Hepatocyte (in vitro differentiated cells): ENCODE measurements at regions not wholly inside any gene's neighbourhood (a gene's known extent, or its start where the extent isn't known, plus 50 kb on each side); places are given as distances from the start of the nearest gene placed in this dataset.

Source experiments
- DNase-seq: peaks from one replicate; pipeline ENCODE4 v3.0.0-alpha.2; 2016; ENCODE audit warnings: low spot score
- H2AFZ ChIP-seq: fragments of 200-600 bp; sonication (generic); 2 replicates; pipeline ENCODE4 v1.6.0; 2016; ENCODE audit warnings: antibody characterized with exemption, mild to moderate bottlenecking
- H3K27ac ChIP-seq: fragments of 200-600 bp; sonication (generic); 2 replicates; pipeline ENCODE4 v1.5.1; 2016; ENCODE audit warnings: mild to moderate bottlenecking
- H3K27me3 ChIP-seq: fragments of 200-600 bp; sonication (generic); 2 replicates; pipeline ENCODE4 v1.6.1; 2016
- H3K36me3 ChIP-seq: fragments of 200-600 bp; sonication (generic); replicated peaks from 2 replicates; pipeline ENCODE4 v1.5.1; 2016; ENCODE audit warnings: low read depth; ENCODE audit not compliant: insufficient read depth
- H3K4me1 ChIP-seq: fragments of 200-600 bp; sonication (generic); 2 replicates; pipeline ENCODE4 v1.5.1; 2016; ENCODE audit warnings: mild to moderate bottlenecking, moderate library complexity; ENCODE audit not compliant: insufficient read depth
- H3K4me2 ChIP-seq: fragments of 200-600 bp; sonication (generic); 2 replicates; pipeline ENCODE4 v1.6.0; 2016
- H3K4me3 ChIP-seq: fragments of 200-600 bp; sonication (generic); 2 replicates; pipeline ENCODE4 v1.5.1; 2016; ENCODE audit warnings: mild to moderate bottlenecking
- H3K79me2 ChIP-seq: fragments of 200-600 bp; sonication (generic); 2 replicates; pipeline ENCODE4 v1.6.0; 2017; ENCODE audit warnings: mild to moderate bottlenecking
- H3K9me2 ChIP-seq: fragments of 200-600 bp; sonication (generic); replicated peaks from 2 replicates; pipeline ENCODE4 v1.6.0; 2017; ENCODE audit warnings: mild to moderate bottlenecking; ENCODE audit not compliant: insufficient read depth
- H3K9me3 ChIP-seq: fragments of 200-600 bp; sonication (generic); 2 replicates; pipeline ENCODE4 v1.5.1; 2016; ENCODE audit warnings: low read depth, mild to moderate bottlenecking
- H4K20me1 ChIP-seq: fragments of 200-600 bp; sonication (generic); 2 replicates; pipeline ENCODE4 v1.6.0; 2016; ENCODE audit warnings: mild to moderate bottlenecking; ENCODE audit not compliant: insufficient read depth, poor library complexity, severe bottlenecking
- CTCF ChIP-seq: fragments of 200-600 bp; sonication (generic); IDR thresholded peaks from 2 replicates; pipeline ENCODE4 v1.5.1; 2016; ENCODE audit warnings: antibody characterized with exemption, mild to moderate bottlenecking; ENCODE audit not compliant: poor library complexity
- EZH2 ChIP-seq: fragments of 200-600 bp; sonication (generic); IDR thresholded peaks from 2 replicates; pipeline ENCODE4 v1.6.1; 2016; ENCODE audit warnings: antibody characterized with exemption, mild to moderate bottlenecking, borderline replicate concordance
- EZH2phosphoT487 ChIP-seq: fragments of 200-600 bp; sonication (generic); IDR thresholded peaks from one replicate; pipeline ENCODE4 v1.6.1; 2018; ENCODE audit warnings: antibody characterized with exemption, mild to moderate bottlenecking, low read depth, moderate library complexity; ENCODE audit not compliant: unreplicated experiment, severe bottlenecking
- WGBS: methylation state at CpG from one replicate; pipeline ENCODE4 v1.1.6; 2016; ENCODE audit warnings: low lambda C conversion rate; ENCODE audit errors: missing lambda C conversion rate; 5-methylcytosine and 5-hydroxymethylcytosine counted together

- H3K4me3 ChIP-seq = no peak overlapping the region
- no peak overlapping the region for H3K4me2 ChIP-seq
- H3K36me3 ChIP-seq = no peaks in the 10 kb centered on the region
- H3K9me2 ChIP-seq = no peaks in the 10 kb centered on the region
- H3K79me2 ChIP-seq = no peaks in the 10 kb centered on the region
- H4K20me1 ChIP-seq = no peaks in the 10 kb centered on the region
- H2AFZ ChIP-seq = no peak overlapping the region
- H3K27ac ChIP-seq = no peak overlapping the region
- H3K4me1 ChIP-seq = no peaks in the 10 kb centered on the region
- no peaks in the 10 kb centered on the region for H3K27me3 ChIP-seq
- WGBS = 74% methylated on average over 6 of the region's 6 CpGs
- no peak for TF ChIP-seq CTCF
- no peaks in the 10 kb centered on the region for H3K9me3 ChIP-seq
- DNase-seq = no peak
Measured at GRCh38 chr5:24747327-24747726, 102.5 kb upstream of the CDH10 start.

DNA sequence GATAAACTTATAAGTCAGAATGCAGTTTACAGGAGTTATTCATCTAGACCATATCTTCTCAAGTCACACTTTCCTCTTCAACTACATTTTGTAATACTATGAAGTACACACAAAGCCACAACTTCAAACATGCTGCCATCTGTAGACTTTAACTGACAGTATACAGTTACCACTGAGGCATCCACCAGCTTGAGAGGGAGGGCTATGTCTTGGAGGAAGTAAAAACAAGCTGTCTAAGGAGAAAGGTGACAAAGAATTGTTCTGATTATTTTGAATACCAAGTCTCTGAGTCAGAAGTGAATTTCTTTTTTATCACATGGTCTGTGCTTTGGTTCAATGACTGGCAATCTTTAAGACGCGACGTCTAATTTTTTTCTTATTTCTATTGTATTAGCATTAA, 97.6 kb upstream of the CDH10 start:
- H3K9me2 ChIP-seq = no peaks in the 10 kb centered on the region
- no peaks in the 10 kb centered on the region for H3K36me3 ChIP-seq
- H2AFZ ChIP-seq = no peak overlapping the region
- H3K27me3 ChIP-seq = no peaks in the 10 kb centered on the region
- no peak for TF ChIP-seq EZH2
- TF ChIP-seq EZH2phosphoT487 = no peak
- TF ChIP-seq CTCF = no peak
- no peaks in the 10 kb centered on the region for H3K4me1 ChIP-seq
- H3K79me2 ChIP-seq = no peaks in the 10 kb centered on the region
- H3K9me3 ChIP-seq = no peaks in the 10 kb centered on the region
- 92% methylated on average over 3 of the region's 3 CpGs for WGBS
- DNase-seq = no peak
- no peak overlapping the region for H3K27ac ChIP-seq
- H4K20me1 ChIP-seq = no peaks in the 10 kb centered on the region
- no peak overlapping the region for H3K4me3 ChIP-seq
- no peak overlapping the region for H3K4me2 ChIP-seq

- no peaks in the 10 kb centered on the region for H4K20me1 ChIP-seq
- H3K4me2 ChIP-seq = no peak overlapping the region
- H3K4me1 ChIP-seq = no peaks in the 10 kb centered on the region
- no peaks in the 10 kb centered on the region for H3K79me2 ChIP-seq
- H2AFZ ChIP-seq = no peak overlapping the region
- H3K4me3 ChIP-seq = no peak overlapping the region
- no peak for DNase-seq
- TF ChIP-seq EZH2phosphoT487 = no peak
- TF ChIP-seq CTCF = no peak
- no peak for TF ChIP-seq EZH2
- no peaks in the 10 kb centered on the region for H3K27me3 ChIP-seq
- no peaks in the 10 kb centered on the region for H3K9me2 ChIP-seq
- H3K9me3 ChIP-seq = no peaks in the 10 kb centered on the region
- no peak overlapping the region for H3K27ac ChIP-seq
- no peaks in the 10 kb centered on the region for H3K36me3 ChIP-seq
Measured at GRCh38 chr5:24737163-24737562, 92.4 kb upstream of the CDH10 start.

- Histone ChIP-seq H3K4me1 (no peaks in the 10 kb centered on the region), H3K9me2 (no peaks in the 10 kb centered on the region), H3K79me2 (no peaks in the 10 kb centered on the region), H3K27ac (no peak overlapping the region), H2AFZ (no peak overlapping the region), H4K20me1 (no peaks in the 10 kb centered on the region), H3K4me2 (no peak overlapping the region), H3K36me3 (no peaks in the 10 kb centered on the region), H3K9me3 (no peaks in the 10 kb centered on the region), H3K27me3 (no peaks in the 10 kb centered on the region), H3K4me3 (no peak overlapping the region)
- 67% methylated on average over 7 of the region's 7 CpGs for WGBS
- DNase-seq = no peak
- TF ChIP-seq EZH2phosphoT487 = no peak
- TF ChIP-seq CTCF = no peak
- TF ChIP-seq EZH2 = no peak
Measured at GRCh38 chr5:24735284-24735683, 90.5 kb upstream of the CDH10 start.
